ENCODE measurements at regions not wholly inside any gene's neighbourhood (a gene's known extent, or its start where the extent isn't known, plus 50 kb on each side); places are given as distances from the start of the nearest gene placed in this dataset.

DNA sequence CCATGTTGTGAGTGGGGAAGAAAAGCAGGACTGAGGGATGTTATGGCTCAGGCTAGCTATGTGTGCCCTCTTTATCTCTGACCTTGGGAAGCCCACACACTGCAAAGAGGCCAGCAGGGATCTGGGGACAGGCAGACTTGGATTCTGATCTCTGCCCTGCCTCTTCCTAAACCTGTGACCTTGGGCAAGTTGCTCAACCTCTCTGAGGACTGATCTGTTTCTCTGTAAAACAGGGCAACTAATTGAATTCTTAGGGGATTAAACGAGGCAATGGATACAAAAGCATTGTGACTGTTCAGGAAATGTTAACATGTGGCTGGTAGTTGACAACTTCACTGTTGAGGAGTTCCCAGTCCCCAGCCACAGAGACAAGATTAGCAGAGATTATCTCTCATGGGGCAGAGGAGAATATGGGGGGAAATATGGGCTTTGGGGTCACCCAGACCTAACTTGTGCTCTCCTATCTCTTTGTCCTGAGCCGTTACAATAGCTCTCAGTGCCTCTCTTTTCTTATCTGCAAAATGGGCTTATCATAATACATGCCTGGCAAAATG is 184.7 kb upstream of the GLI2 start (continued):
- TF ChIP-seq ZNF44 (CRISPR knock-in tag; IDR thresholded peaks at IDR 0.05) = no peak
- TF ChIP-seq, protein P1, sequence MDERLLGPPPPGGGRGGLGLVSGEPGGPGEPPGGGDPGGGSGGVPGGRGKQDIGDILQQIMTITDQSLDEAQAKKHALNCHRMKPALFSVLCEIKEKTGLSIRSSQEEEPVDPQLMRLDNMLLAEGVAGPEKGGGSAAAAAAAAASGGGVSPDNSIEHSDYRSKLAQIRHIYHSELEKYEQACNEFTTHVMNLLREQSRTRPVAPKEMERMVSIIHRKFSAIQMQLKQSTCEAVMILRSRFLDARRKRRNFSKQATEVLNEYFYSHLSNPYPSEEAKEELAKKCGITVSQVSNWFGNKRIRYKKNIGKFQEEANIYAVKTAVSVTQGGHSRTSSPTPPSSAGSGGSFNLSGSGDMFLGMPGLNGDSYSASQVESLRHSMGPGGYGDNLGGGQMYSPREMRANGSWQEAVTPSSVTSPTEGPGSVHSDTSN (CRISPR knock-in tag; IDR thresholded peaks at IDR 0.05) = no peak
- TF ChIP-seq, protein P2, sequence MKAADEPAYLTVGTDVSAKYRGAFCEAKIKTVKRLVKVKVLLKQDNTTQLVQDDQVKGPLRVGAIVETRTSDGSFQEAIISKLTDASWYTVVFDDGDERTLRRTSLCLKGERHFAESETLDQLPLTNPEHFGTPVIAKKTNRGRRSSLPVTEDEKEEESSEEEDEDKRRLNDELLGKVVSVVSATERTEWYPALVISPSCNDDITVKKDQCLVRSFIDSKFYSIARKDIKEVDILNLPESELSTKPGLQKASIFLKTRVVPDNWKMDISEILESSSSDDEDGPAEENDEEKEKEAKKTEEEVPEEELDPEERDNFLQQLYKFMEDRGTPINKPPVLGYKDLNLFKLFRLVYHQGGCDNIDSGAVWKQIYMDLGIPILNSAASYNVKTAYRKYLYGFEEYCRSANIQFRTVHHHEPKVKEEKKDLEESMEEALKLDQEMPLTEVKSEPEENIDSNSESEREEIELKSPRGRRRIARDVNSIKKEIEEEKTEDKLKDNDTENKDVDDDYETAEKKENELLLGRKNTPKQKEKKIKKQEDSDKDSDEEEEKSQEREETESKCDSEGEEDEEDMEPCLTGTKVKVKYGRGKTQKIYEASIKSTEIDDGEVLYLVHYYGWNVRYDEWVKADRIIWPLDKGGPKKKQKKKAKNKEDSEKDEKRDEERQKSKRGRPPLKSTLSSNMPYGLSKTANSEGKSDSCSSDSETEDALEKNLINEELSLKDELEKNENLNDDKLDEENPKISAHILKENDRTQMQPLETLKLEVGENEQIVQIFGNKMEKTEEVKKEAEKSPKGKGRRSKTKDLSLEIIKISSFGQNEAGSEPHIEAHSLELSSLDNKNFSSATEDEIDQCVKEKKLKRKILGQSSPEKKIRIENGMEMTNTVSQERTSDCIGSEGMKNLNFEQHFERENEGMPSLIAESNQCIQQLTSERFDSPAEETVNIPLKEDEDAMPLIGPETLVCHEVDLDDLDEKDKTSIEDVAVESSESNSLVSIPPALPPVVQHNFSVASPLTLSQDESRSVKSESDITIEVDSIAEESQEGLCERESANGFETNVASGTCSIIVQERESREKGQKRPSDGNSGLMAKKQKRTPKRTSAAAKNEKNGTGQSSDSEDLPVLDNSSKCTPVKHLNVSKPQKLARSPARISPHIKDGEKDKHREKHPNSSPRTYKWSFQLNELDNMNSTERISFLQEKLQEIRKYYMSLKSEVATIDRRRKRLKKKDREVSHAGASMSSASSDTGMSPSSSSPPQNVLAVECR (CRISPR knock-in tag; IDR thresholded peaks at IDR 0.05; ENCODE audit: borderline replicate concordance) = peak; percentile 63; the same call in 1 of the 2 replicates
- TF ChIP-seq HDAC2 (CRISPR knock-in tag; IDR thresholded peaks at IDR 0.05) = peak; percentile 99
- no peak for TF ChIP-seq ZKSCAN1 (IDR thresholded peaks at IDR 0.05; ENCODE audit: low read length)
- peak; percentile 51; the same call in 1 of the 2 replicates for TF ChIP-seq RFXAP (CRISPR knock-in tag; IDR thresholded peaks at IDR 0.05; ENCODE audit: borderline replicate concordance)
- peak; percentile 93 for TF ChIP-seq NCOR1 (IDR thresholded peaks at IDR 0.05; ENCODE audit: borderline replicate concordance, low read length)
- no peak for TF ChIP-seq KMT2B (CRISPR knock-in tag; IDR thresholded peaks at IDR 0.05)
- TF ChIP-seq PCBP1 (IDR thresholded peaks at IDR 0.05; ENCODE audit: borderline replicate concordance, low read depth, low read length) = no peak
- peak; percentile 41; the same call in 1 of the 2 replicates for TF ChIP-seq ZNF17 (CRISPR knock-in tag; IDR thresholded peaks at IDR 0.05)
- TF ChIP-seq, protein P3, sequence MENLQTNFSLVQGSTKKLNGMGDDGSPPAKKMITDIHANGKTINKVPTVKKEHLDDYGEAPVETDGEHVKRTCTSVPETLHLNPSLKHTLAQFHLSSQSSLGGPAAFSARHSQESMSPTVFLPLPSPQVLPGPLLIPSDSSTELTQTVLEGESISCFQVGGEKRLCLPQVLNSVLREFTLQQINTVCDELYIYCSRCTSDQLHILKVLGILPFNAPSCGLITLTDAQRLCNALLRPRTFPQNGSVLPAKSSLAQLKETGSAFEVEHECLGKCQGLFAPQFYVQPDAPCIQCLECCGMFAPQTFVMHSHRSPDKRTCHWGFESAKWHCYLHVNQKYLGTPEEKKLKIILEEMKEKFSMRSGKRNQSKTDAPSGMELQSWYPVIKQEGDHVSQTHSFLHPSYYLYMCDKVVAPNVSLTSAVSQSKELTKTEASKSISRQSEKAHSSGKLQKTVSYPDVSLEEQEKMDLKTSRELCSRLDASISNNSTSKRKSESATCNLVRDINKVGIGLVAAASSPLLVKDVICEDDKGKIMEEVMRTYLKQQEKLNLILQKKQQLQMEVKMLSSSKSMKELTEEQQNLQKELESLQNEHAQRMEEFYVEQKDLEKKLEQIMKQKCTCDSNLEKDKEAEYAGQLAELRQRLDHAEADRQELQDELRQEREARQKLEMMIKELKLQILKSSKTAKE (CRISPR knock-in tag; IDR thresholded peaks at IDR 0.05; ENCODE audit: borderline replicate concordance) = peak; percentile 82; the same call in 1 of the 2 replicates
- TF ChIP-seq, protein P4, sequence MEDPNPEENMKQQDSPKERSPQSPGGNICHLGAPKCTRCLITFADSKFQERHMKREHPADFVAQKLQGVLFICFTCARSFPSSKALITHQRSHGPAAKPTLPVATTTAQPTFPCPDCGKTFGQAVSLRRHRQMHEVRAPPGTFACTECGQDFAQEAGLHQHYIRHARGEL (CRISPR knock-in tag; IDR thresholded peaks at IDR 0.05) = no peak
- TF ChIP-seq, protein P5, sequence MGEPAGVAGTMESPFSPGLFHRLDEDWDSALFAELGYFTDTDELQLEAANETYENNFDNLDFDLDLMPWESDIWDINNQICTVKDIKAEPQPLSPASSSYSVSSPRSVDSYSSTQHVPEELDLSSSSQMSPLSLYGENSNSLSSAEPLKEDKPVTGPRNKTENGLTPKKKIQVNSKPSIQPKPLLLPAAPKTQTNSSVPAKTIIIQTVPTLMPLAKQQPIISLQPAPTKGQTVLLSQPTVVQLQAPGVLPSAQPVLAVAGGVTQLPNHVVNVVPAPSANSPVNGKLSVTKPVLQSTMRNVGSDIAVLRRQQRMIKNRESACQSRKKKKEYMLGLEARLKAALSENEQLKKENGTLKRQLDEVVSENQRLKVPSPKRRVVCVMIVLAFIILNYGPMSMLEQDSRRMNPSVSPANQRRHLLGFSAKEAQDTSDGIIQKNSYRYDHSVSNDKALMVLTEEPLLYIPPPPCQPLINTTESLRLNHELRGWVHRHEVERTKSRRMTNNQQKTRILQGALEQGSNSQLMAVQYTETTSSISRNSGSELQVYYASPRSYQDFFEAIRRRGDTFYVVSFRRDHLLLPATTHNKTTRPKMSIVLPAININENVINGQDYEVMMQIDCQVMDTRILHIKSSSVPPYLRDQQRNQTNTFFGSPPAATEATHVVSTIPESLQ (CRISPR knock-in tag; conservative IDR thresholded peaks at IDR 0.05) = no peak; the same call in 1 of the 2 replicates
- TF ChIP-seq FOXC1 (CRISPR knock-in tag; IDR thresholded peaks at IDR 0.05; ENCODE audit: borderline replicate concordance) = peak; percentile 63; the same call in 1 of the 2 replicates
- TF ChIP-seq, protein P6, sequence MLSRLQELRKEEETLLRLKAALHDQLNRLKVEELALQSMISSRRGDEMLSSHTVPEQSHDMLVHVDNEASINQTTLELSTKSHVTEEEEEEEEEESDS (CRISPR knock-in tag; IDR thresholded peaks at IDR 0.05; ENCODE audit: borderline replicate concordance) = no peak
- TF ChIP-seq GPN1 (CRISPR knock-in tag; IDR thresholded peaks at IDR 0.05; ENCODE audit: borderline replicate concordance) = no peak
- no peak for TF ChIP-seq MYNN (CRISPR knock-in tag; IDR thresholded peaks at IDR 0.05; ENCODE audit: low read depth)
- TF ChIP-seq SRF (IDR thresholded peaks at IDR 0.05; ENCODE audit: low read depth, low read length) = no peak
- TF ChIP-seq ZNF251 (CRISPR knock-in tag; IDR thresholded peaks at IDR 0.05) = no peak
